Testis (tissue), 2 donors: ENCODE measurements at regions not wholly inside any gene's neighbourhood (a gene's known extent, or its start where the extent isn't known, plus 50 kb on each side); places are given as distances from the start of the nearest gene placed in this dataset.

ENCODE experiments used
- CTCF ChIP-seq, 3 experiments: fragments of 450-650 bp in 2 of 3; fragments of 200-600 bp in 1 of 3; sonication (generic) in 1 of 3; IDR thresholded peaks; one replicate each; pipeline ENCODE4 v1.5.1; 2016 to 2019; ENCODE audit warnings: antibody characterized with exemption in 3 of 3, mild to moderate bottlenecking in 2 of 3, moderate library complexity in 1 of 3
- POLR2A ChIP-seq: fragments of 450-650 bp; IDR thresholded peaks from one replicate; pipeline ENCODE4 v1.6.1; 2017; ENCODE audit warnings: antibody characterized with exemption, mild to moderate bottlenecking, moderate library complexity

GRCh38 chr18:10111944-10112343 lies 198.1 kb downstream of the VAPA start:
- TF ChIP-seq POLR2A, result no peak
- no peak for TF ChIP-seq CTCF (IDR thresholded peaks at IDR 0.05)
